Transverse colon (tissue), 4 donors: ENCODE measurements at regions not wholly inside any gene's neighbourhood (a gene's known extent, or its start where the extent isn't known, plus 50 kb on each side); places are given as distances from the start of the nearest gene placed in this dataset.

Experiments
- CTCF ChIP-seq, 5 experiments: fragments of 200-600 bp in 3 of 5; fragments of 450-650 bp in 2 of 5; sonication (generic) in 3 of 5; IDR thresholded peaks; 1 replicate in 2 of 5; 2 replicates in 3 of 5; pipeline ENCODE4 v1.5.1; 2016 to 2017; ENCODE audit warnings: antibody characterized with exemption in 5 of 5, inconsistent platforms in 3 of 5, mild to moderate bottlenecking in 2 of 5, moderate library complexity in 1 of 5
- EP300 ChIP-seq: sonication (generic); formaldehyde crosslinking; IDR thresholded peaks from one replicate; pipeline ENCODE4 v1.6.1; 2017; ENCODE audit warnings: antibody characterized with exemption, low read depth
- POLR2A ChIP-seq: fragments of 450-650 bp; IDR thresholded peaks from one replicate; pipeline ENCODE4 v1.6.1; 2016; ENCODE audit warnings: antibody characterized with exemption, mild to moderate bottlenecking, moderate library complexity
- POLR2AphosphoS5 ChIP-seq, 3 donors: sonication (generic); formaldehyde crosslinking; IDR thresholded peaks; one replicate each; pipeline ENCODE4 v1.6.1; 2016; ENCODE audit warnings: antibody characterized with exemption in 3 of 3

GRCh38 chr22:33219648-33220384 lies 161.6 kb upstream of the SYN3 start:
- TF ChIP-seq POLR2AphosphoS5 (IDR thresholded peaks at IDR 0.05) (no peak), POLR2A (no peak), EP300 (no peak), CTCF (IDR thresholded peaks at IDR 0.05) (no peak)
